Suppressor macrophage treated with lipopolysaccharide for 1 hour (primary cell): ENCODE measurements at regions not wholly inside any gene's neighbourhood (a gene's known extent, or its start where the extent isn't known, plus 50 kb on each side); places are given as distances from the start of the nearest gene placed in this dataset.

Source experiments
- DNase-seq, 3 donors: peaks; one replicate each; pipeline ENCODE4 v3.0.0-alpha.2; 2020 to 2022

DNA sequence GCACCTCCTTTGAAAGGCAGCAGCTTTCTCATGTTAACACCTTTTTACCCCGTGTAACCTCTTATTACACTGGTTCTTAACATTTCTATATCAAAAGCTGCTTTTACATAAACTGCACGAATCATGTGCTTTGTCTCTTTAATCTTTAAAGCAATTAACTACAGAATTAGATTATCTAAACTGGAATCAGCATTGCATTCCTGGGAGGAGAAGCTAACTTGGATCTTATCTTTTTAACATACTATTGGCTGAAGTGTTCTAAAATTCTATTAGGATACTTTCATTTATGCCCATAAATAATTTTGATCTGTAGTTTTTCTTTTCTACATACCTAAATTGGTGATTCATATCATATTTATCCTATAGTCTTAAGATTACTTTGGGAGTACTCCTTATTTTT, 428.4 kb upstream of the IGFBP3 start:
- DNase-seq = no peak

DNA sequence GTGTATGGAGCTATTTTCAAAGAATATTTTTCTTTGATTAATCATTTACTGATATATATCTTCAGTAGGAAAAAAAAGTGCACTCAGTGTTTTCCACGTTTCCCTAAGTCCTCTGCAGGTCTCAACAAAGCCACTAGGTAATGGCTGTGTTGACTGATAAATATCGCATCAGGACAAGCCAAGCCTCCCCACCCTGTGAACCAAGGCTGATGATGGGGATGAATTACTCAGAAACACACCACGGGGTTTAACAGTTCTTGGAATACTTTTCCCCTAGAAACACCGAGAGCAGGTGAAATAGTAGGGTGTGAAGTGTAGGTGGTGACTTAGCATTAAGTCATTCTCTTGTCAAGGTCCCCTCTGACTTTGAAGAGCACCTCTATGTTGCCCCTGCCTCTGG, 423.5 kb upstream of the IGFBP3 start:
- DNase-seq = no peak

DNA sequence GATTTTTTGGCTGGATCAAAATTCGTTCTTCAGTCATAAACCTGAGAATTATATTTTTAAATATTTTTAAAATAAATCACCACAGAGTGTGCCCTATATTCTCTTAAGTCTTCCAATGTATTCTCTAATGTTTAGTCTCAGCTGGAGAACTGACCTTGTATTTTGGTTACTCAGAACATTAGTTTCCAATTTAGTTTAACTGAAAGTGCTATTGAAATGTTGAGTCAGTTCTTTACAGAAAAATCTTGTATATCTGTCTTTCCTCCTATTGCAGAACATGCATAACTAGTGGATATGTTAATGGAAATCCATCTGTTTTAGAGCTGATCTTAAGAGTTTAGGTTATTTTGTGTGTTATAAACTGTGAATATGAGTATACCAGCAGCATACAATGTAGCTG, 422.7 kb upstream of the IGFBP3 start:
- no peak for DNase-seq

DNA sequence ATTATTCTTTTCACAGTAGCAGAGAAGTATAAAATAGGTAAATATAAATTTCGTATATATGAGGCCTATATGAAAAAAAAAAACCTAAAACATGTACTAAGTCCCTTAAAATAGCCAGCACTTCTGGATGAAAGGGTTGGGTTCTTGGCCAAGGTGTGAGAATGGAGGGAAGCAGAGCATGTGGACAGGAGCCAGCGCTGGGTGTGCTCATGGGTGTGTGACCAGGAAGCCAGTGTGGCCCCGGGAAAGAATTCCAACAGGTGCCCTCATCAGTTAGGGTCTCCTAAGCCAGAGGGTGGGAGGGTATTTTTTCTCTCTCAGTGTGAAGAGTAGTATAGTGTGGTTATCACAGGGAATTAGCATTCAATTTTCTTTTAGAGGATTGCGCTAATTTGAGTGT, 401.9 kb upstream of the IGFBP3 start:
- DNase-seq = no peak

DNA sequence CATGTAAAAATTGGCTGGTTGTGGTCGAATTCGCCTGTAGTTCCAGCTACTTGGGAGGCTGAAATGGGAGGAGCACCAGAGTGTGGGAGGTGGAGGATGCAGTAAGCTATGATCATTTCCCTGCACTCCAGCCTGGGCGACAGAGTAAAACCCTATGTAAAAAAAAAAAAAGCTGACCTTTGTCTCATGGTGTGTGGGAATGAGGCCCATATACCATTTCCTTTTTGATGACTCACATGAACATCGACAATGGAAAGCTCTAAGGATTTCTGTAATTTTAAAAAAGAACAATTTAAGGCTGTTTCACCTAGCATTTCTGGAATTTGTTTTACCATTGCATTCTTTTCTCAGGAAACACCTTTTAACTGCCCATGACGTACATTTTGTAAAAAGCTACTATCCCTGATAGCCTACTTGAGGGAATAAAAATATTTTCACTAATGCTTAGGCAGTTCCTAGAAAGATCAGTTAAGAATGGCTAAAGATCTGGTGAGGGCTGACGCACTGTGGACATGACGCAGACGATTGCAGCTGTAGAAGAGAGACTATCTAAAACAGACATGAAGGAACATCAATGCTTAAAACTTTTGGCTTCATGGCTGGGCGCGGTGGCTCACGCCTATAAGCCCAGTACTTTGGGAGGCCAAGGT, 400.6 kb upstream of the IGFBP3 start:
- DNase-seq = no peak

DNA sequence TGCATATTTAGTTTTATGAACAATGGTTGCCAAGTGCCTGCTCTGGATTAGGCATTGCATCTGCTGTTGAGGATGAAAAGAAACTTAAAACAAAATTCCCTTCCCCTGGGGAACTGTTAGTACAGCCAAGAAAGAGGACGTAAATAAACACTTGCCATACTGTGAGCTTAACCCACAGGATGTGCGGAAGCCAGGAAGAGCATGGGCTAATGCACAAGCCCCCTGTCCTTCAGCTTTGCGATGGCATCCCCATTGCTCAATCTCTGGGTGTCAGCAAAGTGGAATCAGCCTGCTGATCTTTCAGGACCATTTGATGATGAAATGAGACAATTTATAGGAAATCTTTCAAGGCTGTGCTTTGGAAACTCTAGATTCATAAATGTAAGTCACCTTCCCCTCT, 399.9 kb upstream of the IGFBP3 start:
- DNase-seq = no peak

DNA sequence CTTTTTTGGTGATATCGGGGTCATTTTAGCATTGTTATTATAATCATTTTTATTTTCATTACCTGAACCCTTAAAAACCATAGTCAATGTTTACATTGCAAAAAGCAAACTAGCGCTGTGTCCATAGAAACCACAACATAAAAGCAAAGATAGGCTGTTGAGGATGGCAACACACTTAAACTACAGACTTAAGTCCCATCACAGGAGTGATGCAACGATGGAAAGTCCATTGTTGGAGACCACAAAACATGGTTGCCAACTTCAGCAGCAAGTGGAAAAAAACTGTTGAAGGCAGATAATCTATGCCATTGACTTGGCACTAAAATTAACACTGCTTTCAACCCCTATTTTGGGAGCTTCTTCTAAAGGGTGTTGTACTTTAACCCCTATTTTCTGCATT, 398.8 kb upstream of the IGFBP3 start:
- DNase-seq = no peak

DNA sequence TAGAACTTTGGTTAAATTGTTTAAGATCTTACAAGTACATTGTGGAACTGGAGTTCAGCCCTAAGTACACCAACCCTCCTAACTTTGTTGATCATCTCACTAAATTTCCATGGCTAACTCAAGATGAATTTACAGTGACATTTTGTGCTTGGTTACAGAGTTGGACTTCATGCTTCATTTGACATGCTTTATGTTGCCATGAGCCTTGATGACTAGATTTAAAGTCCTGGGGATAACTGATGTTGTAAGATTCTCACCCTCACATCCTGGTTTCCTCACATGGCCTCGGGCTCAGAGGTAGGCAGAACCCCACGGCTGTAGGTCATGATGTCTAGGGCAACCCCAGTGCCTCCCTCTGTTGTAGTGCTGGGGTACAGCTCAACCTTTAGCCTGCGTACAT, 397.2 kb upstream of the IGFBP3 start:
- DNase-seq = no peak

DNA sequence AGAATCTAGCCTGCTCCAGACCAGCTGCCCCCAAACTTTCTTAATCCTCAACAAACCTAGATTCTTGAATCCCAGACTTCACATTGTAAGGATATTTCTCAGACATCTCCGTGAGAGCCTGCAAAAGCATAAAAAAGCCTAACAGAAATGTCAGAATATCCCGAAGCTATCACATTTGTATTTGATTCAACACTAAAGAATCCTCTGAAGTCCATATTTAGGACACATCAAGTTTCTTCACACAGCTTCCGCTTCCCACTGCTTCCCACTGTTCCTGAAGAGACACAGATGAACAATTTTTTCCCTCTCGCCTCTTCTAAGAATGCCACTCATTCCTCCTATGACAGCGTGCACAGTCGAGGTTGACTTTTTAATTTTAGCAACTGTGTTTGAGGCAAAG, 396.2 kb upstream of the IGFBP3 start:
- DNase-seq = no peak

DNA sequence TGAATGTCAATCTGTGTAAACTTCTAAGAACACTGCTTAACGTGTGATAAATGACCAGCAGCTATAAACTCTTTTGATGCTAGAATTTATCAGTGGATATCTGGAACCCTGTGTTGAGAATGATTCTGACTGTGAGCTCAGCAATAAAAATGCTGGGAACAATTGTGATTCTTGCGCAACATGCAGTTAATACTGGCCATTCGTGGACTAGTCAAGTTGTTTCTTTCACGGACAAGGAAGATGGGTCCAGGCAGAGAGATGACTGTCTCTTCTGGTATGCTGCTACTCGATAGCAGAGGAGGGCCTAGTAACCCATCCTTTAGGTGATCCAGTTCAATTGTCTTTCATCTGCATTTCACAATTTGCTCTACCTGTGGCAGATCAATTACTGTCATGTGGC, 394.8 kb upstream of the IGFBP3 start:
- DNase-seq = no peak

DNA sequence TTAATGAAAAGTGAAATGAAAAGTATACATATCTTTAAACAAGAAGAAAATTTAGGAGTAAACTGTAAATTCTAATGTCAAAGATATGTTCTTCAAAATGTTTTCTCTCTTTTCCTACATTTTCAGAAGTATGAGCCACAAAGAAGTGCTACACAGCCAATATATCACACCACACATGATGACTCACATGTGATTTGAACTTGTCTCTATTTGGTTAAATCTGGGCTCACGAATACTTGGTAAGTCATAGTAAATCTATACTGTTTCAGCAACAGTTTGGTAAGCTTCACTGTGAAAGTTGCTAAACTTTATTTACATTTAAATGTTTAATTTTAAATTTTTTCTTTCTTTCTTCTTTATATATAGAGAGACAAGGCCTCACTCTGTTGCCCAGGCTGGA, 380.6 kb upstream of the IGFBP3 start:
- DNase-seq = no peak

DNA sequence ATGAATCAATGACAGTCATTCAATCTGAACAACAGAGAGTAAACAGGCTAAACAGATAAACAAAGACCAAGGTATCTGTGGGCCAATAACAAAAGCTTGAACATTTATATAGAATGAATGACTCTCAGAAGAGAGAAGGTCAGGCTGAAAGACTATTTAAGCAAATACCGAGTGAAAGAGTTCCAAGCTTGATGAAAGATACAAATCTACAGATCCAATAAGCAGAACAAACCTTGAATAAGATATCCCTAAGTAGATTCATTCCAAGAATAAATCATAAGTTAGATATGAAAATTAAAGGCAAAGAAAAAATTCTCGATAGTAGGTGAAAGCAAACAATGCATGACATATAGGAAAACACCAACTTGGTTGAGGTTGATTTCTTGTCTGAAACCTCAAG, 376.4 kb upstream of the IGFBP3 start:
- no peak for DNase-seq

DNA sequence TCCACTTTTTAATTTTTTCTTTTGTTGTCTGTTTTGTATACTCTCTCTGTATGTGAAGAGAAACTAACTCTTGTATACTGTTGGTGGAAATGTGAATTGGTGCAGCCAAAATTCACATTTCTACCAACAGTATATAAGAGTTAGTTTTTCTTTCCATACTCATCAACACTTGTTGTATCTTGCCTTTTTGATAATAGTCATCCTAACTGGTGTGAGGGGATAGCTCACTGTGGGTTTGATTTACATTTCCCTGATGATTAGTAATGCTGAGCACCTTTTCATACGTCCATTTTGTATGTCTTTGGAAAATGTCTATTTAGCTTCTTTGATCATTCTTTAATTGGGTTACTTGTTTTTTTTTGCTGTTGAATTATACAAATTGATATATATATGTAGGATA, 375.5 kb upstream of the IGFBP3 start:
- DNase-seq = no peak

DNA sequence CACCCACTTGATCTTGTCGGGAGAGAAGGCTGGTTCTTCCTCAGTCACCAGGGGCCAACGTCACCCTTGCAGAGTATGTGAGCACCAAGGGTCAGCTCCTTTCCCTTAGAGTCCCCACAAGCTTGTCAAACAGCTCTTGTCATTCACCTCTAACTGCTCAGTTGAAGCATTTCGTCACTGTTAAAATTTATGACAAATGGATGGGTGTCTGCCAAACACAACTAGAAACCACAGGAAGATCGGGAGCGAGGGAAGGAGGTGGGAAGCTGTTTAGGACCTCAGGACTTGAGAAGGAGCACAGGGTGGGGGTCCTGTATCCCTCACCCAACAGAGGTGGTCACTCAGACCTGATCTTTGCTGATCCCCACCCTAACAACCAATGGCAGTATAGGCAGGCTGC, 373.3 kb upstream of the IGFBP3 start:
- no peak for DNase-seq

DNA sequence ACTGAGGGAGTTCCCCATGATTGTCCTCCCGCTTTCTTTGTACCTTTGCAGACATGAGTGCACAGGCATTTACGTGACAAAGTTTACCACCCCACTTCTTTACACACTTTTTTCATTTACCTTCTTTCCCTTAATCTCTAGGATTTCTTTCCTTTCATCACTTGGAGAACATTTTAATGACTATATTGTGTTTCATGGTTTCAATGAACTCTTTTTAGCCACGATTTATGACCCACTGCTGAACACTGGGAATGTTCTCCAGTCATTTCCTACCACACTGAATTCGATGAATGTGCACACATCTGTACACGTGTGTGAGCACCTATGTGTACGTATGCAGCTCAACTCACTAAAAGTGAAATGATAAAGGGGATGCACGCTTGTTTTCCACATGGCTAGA, 371.7 kb upstream of the IGFBP3 start:
- DNase-seq = no peak

DNA sequence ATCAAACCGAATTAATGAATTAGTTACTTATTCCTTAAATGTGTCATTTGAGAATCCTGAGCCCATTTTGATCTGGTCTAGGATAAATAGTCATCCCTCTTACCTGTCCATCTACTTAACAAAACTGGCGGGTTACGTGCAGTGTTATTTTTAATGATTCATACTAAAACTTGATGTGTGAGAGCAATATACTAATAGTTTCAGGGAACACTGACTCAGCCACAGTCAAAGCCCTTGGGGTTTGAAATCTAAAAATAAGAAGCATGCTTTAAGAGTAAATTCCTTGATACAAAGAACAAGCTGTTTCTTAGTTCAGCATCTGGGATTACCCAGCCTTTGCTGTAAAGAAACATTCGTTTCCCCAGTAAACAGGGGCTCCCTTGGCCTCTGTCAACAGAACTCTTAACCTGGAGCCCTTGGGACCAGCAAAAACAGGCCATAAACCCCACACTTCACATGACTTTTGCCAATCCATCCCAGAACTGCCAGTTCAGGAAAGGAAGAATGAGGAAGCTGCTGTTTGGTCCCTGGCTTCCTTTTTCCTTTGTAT, 370.6 kb upstream of the IGFBP3 start:
- no peak for DNase-seq

DNA sequence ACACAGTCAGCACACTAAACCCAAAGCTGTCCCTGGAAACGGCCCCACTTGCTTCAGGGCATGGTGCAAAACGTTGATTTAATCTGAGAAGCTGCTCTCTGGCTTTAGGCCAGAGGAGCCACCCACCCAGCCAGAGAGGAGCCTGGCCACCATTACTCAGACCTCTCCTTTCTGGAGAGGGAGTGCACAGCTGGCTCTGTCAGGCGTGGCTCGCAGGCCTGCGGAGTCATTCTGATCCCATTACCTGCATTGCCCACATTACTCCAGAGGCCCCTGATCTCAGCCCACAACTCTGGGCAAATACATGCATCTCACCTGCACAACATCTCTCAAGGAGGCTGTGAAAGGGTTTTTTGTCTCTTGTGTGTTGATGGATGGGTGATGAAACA, 370.0 kb upstream of the IGFBP3 start:
- no peak for DNase-seq

DNA sequence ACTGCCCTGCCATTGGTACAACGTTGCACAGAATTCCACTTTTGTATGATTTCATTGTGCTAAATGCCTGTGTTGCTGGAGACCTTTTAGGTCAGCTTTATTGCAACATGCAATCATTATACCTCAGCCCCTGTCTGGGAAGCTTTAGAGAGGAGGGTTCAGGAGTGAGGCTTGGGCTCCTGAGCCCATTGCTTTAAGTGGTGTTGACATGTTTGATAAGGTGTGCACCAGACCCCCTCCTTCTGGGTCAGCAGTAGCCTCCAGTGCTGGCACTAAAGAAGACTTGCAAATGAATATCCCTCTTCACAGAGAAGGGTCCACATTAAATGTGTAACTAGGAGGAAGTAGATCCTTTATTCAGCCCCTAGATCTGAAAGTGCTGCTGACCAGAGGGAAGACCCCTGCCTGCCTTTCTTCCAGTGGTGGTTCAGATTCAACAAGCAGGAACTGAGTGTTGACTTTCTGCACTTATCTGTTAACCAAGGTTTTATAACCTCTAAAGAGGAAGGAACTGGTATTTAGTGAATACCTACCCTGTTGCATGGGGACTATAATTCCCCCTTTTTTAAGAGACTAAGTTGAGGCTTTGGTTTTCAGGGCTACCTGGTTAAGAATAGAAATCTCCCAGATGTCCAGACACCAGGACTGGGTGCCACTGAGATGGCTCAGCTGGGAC, 369.4 kb upstream of the IGFBP3 start:
- no peak for DNase-seq

DNA sequence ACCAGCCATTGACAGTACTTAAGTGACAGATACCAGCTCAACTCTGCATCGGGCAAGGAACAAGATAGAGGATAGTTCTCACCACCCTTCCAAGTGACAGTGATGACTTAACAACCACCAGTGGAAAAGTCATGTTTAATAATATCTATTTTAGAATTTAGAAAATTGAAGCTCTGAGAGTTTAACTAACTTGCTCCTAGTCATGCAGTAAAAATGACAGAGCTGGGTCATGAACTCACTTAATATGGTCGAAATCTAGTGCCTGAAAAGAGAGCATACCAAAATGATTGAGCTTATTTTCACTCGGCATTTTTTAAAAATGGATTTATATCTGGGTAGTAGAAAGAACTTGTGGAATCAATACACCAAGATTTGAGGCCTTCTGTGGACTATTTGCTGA, 367.8 kb upstream of the IGFBP3 start:
- DNase-seq = no peak

DNA sequence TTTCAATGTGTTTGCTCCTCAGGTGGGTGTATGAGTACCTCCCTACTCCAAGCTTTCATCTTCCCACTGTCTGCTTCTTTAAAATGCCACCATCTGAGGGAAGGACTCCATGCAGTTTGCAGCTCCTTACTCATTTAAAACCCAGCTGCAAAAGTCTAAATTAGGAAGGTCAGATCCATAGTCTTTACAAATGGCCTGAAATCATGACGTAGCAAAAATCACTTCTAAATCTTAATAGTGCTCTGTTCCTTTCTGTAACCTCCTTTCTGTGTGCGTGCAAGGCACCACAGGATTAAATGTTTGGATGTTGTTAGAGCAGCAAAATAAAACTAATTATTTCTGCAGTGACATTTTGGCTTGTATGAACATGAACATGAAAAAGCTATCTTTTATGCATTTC, 366.9 kb upstream of the IGFBP3 start:
- DNase-seq = no peak

DNA sequence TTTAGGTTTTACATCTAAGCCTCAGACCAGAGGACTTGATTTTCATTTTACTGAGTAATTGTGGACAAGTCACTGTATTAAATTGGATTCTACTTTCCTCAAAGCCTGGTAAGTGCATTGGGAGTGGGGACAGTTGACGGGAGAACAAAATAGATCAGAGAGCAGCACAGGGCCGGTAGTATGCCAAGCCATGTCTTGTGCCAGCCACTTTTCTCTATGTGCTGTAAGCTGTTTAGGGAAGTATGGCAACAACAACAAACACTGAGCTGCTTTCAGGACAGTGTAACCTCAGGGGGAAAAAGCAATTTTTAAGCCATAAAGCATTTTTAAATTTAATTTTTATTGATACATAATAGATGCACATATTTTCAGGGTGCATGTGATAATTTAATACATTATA, 365.9 kb upstream of the IGFBP3 start:
- DNase-seq = no peak

DNA sequence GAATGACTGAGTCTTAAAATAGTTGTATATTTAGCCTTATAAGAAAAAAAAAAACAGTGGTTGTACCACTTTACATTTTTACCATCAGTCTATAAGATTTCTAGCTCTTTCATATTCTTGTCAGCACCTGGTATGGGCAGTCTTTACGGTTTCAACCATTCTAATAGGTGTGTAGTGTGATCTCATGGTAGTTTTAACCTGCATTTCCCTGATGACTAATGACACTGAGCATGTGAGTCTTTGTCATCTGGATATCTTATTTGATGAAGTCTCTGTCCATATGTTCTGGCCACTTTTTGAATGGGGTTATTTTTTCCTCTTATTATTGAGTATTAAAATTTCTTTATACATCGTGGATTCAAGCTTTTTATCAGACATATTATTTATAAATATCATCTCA, 365.3 kb upstream of the IGFBP3 start:
- DNase-seq = no peak

DNA sequence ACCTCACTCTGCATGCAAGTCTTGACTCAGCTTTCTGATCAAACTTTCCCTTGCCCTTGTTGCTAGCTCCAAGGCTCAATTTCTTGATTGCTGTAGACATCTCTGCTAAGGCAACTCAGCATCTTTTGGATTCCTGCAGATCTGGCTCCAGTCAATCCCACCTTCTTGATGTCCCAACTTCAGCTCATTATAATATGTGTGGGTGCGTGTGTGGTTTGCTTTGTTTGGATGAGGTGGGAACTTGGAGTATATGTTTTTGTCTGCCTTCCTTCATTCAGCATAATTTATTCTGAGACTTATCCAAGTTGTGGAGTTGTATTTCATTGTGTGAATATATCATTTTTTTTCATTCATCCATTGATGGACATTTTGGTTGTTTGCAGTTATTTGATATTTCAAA, 364.8 kb upstream of the IGFBP3 start:
- DNase-seq = no peak

DNA sequence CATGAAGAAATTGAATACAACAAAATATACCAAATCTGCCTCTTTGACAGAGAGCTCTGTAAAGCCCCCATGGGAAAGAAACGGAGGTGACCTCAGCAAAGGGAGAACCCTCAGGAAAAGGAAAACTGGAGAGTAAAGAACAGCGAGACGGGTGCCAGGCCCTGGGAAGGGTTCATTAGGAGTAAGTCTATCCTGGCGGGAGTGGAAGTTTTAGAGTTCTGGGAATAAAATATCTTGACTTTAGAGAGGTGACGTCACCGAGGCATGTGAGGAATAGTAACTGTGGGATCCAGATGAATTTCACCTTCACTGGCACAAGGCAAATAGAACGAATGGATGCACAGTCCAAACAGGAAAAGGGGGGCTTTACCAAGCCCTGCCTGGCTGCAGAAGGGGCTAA, 362.8 kb upstream of the IGFBP3 start:
- DNase-seq = no peak

DNA sequence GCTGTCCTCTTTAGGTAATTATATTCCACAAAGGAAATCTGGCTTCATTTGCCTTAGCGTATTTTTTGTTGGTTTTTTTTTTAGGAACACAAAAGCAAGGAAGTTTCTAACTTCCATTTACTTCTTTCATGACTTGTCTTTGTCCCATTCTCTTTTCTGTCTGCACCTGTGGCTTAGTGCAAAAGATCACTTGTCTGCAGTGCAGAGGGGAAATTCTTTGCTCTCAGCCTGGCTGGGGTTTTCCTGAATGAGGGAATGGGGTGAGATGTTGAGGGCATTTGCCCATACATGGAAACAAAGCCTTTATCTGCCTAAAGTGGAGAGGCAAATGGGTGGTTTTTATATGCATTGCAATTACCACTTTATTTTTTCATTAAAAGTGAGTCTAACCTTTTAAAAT, 361.1 kb upstream of the IGFBP3 start:
- DNase-seq = no peak
